ENCODE measurements at regions not wholly inside any gene's neighbourhood (a gene's known extent, or its start where the extent isn't known, plus 50 kb on each side); places are given as distances from the start of the nearest gene placed in this dataset.
"Not testable (repeated sequence)": the region's sequence is repeated elsewhere in the genome, so short reads cannot be mapped to it uniquely, and the experiment has no call there.

GRCh38 chr7:16091701-16092310, 329.5 kb downstream of the CRPPA start:
- intact Hi-C loops (cut with DNase I; ENCODE audit: low total_unique reads), result no loop called here
- Histone ChIP-seq H3K27me3 (no peaks in the 10 kb centered on the region), H3K27ac (peak overlapping the region in 1 of 2 donors; percentile 6), H3K9me3 (no peaks in the 10 kb centered on the region), H3K4me1 (peaks cover 0 to 40% (median 7%) of the 10 kb centered on the region in 4 donors), H3K4me3 (no peak overlapping the region), H3K36me3 (no peaks in the 10 kb centered on the region)
- DNase-seq, result no peak
- TF ChIP-seq CTCF (IDR thresholded peaks at IDR 0.05), result no peak

GRCh38 chr7:16089801-16090200, 331.5 kb downstream of the CRPPA start:
- peaks cover 0 to 26% (median 2%) of the 10 kb centered on the region in 4 donors for H3K4me1 ChIP-seq
- no peak overlapping the region for H3K27ac ChIP-seq
- no peak for TF ChIP-seq CTCF (IDR thresholded peaks at IDR 0.05)
- intact Hi-C loops (cut with DNase I; ENCODE audit: low total_unique reads), result no loop called here
- no peak for DNase-seq
- H3K9me3 ChIP-seq, result no peaks in the 10 kb centered on the region
- H3K36me3 ChIP-seq, result no peaks in the 10 kb centered on the region
- H3K4me3 ChIP-seq, result no peak overlapping the region
- H3K27me3 ChIP-seq, result no peaks in the 10 kb centered on the region

- Histone ChIP-seq H3K27ac (no peak overlapping the region), H3K27me3 (no peaks in the 10 kb centered on the region), H3K4me1 (peaks cover 0 to 22% (median 2%) of the 10 kb centered on the region in 4 donors), H3K36me3 (no peaks in the 10 kb centered on the region), H3K4me3 (no peak overlapping the region), H3K9me3 (no peaks in the 10 kb centered on the region)
- intact Hi-C loops (cut with DNase I; ENCODE audit: low total_unique reads), result no loop called here
- no peak for TF ChIP-seq CTCF (IDR thresholded peaks at IDR 0.05)
- DNase-seq, result no peak
Observed at GRCh38 chr7:16089191-16089590, 332.1 kb downstream of the CRPPA start.

- DNase-seq, result no peak
- intact Hi-C loops (cut with DNase I; ENCODE audit: low total_unique reads), result no loop called here
- no peak for TF ChIP-seq CTCF (IDR thresholded peaks at IDR 0.05)
- no peaks in the 10 kb centered on the region for H3K36me3 ChIP-seq
- H3K9me3 ChIP-seq, result no peaks in the 10 kb centered on the region
- no peaks in the 10 kb centered on the region for H3K27me3 ChIP-seq
- no peak overlapping the region for H3K4me3 ChIP-seq
- H3K4me1 ChIP-seq, result peaks cover 0 to 11% (median 2%) of the 10 kb centered on the region in 4 donors
- H3K27ac ChIP-seq, result no peak overlapping the region
Observed at GRCh38 chr7:16086743-16087142, 334.6 kb downstream of the CRPPA start.

- intact Hi-C loops (cut with DNase I; ENCODE audit: low total_unique reads); DNase-seq; H3K27ac ChIP-seq; H3K27me3 ChIP-seq; H3K36me3 ChIP-seq; H3K4me3 ChIP-seq; H3K9me3 ChIP-seq; H3K4me1 ChIP-seq: not testable (repeated sequence)
Observed at GRCh38 chr7:16085780-16086179, 335.6 kb downstream of the CRPPA start.

- H3K27ac ChIP-seq, result no peak overlapping the region
- H3K27me3 ChIP-seq, result no peaks in the 10 kb centered on the region
- H3K36me3 ChIP-seq, result no peaks in the 10 kb centered on the region
- H3K4me3 ChIP-seq, result no peak overlapping the region
- DNase-seq, result no peak
- intact Hi-C loops (cut with DNase I; ENCODE audit: low total_unique reads), result no loop called here
- H3K9me3 ChIP-seq, result no peaks in the 10 kb centered on the region
- no peak for TF ChIP-seq CTCF (IDR thresholded peaks at IDR 0.05)
- peaks cover 0 to 7% (median 2%) of the 10 kb centered on the region in 4 donors for H3K4me1 ChIP-seq
Observed at GRCh38 chr7:16084875-16085274, 336.5 kb downstream of the CRPPA start.

All from tibial artery (tissue), 4 donors.